K562 (cell line): ENCODE measurements at regions not wholly inside any gene's neighbourhood (a gene's known extent, or its start where the extent isn't known, plus 50 kb on each side); places are given as distances from the start of the nearest gene placed in this dataset.

ENCODE experiments used
- ELF4 ChIP-seq: fragments of 450-650 bp; formaldehyde crosslinking; IDR thresholded peaks from 2 replicates; pipeline ENCODE4 v1.4.0; 2022; ENCODE audit warnings: missing genetic modification characterization
- ESRRA ChIP-seq: fragments of 450-650 bp; IDR thresholded peaks from 2 replicates; pipeline ENCODE4 v1.6.1; 2014; ENCODE audit warnings: low read depth, mild to moderate bottlenecking, moderate library complexity, borderline replicate concordance
- LEF1 ChIP-seq: fragments of 450-650 bp; IDR thresholded peaks from 2 replicates; pipeline ENCODE4 v1.6.1; 2016; ENCODE audit warnings: mild to moderate bottlenecking
- MAZ ChIP-seq, 2 experiments: fragments of 450-650 bp in 1 of 2; sonication (generic) in 1 of 2; formaldehyde crosslinking; IDR thresholded peaks in 1 of 2; conservative IDR thresholded peaks in 1 of 2; 2 replicates each; pipeline versions ENCODE4 v1.4.0 to v1.5.0; 2020; ENCODE audit warnings: mild to moderate bottlenecking in 1 of 2, missing genetic modification reagents in 1 of 2
- NCOA4 ChIP-seq: fragments of 450-650 bp; IDR thresholded peaks from 2 replicates; pipeline ENCODE4 v1.6.1; 2018; ENCODE audit warnings: mild to moderate bottlenecking; ENCODE audit not compliant: partially characterized antibody
- RBM39 ChIP-seq: fragments of 200-400 bp; formaldehyde crosslinking; optimal IDR thresholded peaks from 2 replicates; pipeline ENCODE3; 2018; ENCODE audit warnings: low read depth, low read length
- ZFX ChIP-seq: sonication (generic); formaldehyde crosslinking; IDR thresholded peaks from 2 replicates; pipeline ENCODE4 v1.8.0; 2022; ENCODE audit warnings: mild to moderate bottlenecking, missing genetic modification reagents, moderate library complexity
- TF ChIP-seq, protein P1 (sequence below): sonication (generic); formaldehyde crosslinking; IDR thresholded peaks from 2 replicates; pipeline ENCODE4 v1.8.0; 2023; ENCODE audit warnings: mild to moderate bottlenecking, missing genetic modification reagents
- TF ChIP-seq, protein P2 (sequence below): sonication (generic); formaldehyde crosslinking; IDR thresholded peaks from 2 replicates; pipeline ENCODE4 v1.8.0; 2023; ENCODE audit warnings: mild to moderate bottlenecking, missing genetic modification reagents
- TF ChIP-seq, protein P3 (sequence below): fragments of 250-450 bp; sonication (Bioruptor Pico); IDR thresholded peaks from 2 replicates; pipeline ENCODE4 v1.4.0; 2020; ENCODE audit warnings: mild to moderate bottlenecking, moderate library complexity
- TF ChIP-seq, protein P4 (sequence below): sonication (generic); formaldehyde crosslinking; IDR thresholded peaks from 2 replicates; pipeline ENCODE4 v1.9.0; 2022; ENCODE audit warnings: mild to moderate bottlenecking, missing genetic modification reagents
- TF ChIP-seq, protein P5 (sequence below): fragments of 450-650 bp; conservative IDR thresholded peaks from 2 replicates; pipeline ENCODE4 v1.6.1; 2016; ENCODE audit warnings: missing genetic modification characterization, low read depth, mild to moderate bottlenecking, control low read depth, missing compliant biosample characterization
- TF ChIP-seq, protein P6 (sequence below): fragments of 450-650 bp; IDR thresholded peaks from one replicate; pipeline ENCODE4 v1.6.1; 2018; ENCODE audit warnings: mild to moderate bottlenecking, moderate library complexity; ENCODE audit not compliant: partially characterized antibody

DNA sequence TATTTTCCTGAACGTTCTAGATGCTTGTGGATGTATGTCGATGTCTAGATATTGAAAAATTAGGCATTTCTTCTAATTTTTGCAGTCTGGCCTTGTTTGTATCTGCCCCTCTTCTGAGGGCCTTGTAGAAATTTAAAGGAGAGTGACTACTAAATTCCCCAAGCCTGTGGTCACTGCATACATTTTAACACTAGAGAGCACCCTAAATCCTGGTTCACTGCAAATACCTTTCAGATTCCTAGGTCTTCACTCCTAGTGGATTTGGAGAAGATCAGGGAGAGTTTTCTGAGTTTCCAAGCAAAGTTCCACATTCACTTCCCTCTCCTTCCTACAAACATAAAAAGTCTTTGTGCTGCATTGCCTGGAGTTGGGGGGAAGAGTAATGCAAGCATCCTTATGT lies 1272.5 kb downstream of the OLFM4 start:
- no peak for TF ChIP-seq RBM39
- TF ChIP-seq, protein P1, sequence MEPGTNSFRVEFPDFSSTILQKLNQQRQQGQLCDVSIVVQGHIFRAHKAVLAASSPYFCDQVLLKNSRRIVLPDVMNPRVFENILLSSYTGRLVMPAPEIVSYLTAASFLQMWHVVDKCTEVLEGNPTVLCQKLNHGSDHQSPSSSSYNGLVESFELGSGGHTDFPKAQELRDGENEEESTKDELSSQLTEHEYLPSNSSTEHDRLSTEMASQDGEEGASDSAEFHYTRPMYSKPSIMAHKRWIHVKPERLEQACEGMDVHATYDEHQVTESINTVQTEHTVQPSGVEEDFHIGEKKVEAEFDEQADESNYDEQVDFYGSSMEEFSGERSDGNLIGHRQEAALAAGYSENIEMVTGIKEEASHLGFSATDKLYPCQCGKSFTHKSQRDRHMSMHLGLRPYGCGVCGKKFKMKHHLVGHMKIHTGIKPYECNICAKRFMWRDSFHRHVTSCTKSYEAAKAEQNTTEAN (CRISPR knock-in tag) = no peak
- TF ChIP-seq, protein P2, sequence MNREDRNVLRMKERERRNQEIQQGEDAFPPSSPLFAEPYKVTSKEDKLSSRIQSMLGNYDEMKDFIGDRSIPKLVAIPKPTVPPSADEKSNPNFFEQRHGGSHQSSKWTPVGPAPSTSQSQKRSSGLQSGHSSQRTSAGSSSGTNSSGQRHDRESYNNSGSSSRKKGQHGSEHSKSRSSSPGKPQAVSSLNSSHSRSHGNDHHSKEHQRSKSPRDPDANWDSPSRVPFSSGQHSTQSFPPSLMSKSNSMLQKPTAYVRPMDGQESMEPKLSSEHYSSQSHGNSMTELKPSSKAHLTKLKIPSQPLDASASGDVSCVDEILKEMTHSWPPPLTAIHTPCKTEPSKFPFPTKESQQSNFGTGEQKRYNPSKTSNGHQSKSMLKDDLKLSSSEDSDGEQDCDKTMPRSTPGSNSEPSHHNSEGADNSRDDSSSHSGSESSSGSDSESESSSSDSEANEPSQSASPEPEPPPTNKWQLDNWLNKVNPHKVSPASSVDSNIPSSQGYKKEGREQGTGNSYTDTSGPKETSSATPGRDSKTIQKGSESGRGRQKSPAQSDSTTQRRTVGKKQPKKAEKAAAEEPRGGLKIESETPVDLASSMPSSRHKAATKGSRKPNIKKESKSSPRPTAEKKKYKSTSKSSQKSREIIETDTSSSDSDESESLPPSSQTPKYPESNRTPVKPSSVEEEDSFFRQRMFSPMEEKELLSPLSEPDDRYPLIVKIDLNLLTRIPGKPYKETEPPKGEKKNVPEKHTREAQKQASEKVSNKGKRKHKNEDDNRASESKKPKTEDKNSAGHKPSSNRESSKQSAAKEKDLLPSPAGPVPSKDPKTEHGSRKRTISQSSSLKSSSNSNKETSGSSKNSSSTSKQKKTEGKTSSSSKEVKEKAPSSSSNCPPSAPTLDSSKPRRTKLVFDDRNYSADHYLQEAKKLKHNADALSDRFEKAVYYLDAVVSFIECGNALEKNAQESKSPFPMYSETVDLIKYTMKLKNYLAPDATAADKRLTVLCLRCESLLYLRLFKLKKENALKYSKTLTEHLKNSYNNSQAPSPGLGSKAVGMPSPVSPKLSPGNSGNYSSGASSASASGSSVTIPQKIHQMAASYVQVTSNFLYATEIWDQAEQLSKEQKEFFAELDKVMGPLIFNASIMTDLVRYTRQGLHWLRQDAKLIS = no peak
- TF ChIP-seq ZFX (CRISPR knock-in tag) = no peak
- TF ChIP-seq LEF1 = no peak
- TF ChIP-seq, protein P3, sequence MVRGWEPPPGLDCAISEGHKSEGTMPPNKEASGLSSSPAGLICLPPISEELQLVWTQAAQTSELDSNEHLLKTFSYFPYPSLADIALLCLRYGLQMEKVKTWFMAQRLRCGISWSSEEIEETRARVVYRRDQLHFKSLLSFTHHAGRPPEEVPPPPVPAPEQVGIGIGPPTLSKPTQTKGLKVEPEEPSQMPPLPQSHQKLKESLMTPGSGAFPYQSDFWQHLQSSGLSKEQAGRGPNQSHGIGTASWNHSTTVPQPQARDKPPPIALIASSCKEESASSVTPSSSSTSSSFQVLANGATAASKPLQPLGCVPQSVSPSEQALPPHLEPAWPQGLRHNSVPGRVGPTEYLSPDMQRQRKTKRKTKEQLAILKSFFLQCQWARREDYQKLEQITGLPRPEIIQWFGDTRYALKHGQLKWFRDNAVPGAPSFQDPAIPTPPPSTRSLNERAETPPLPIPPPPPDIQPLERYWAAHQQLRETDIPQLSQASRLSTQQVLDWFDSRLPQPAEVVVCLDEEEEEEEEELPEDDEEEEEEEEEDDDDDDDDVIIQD (CRISPR knock-in tag) = no peak
- TF ChIP-seq ESRRA = no peak
- TF ChIP-seq, protein P4, sequence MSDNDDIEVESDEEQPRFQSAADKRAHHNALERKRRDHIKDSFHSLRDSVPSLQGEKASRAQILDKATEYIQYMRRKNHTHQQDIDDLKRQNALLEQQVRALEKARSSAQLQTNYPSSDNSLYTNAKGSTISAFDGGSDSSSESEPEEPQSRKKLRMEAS (CRISPR knock-in tag) = no peak
- no peak for TF ChIP-seq ELF4
- no peak for TF ChIP-seq MAZ (CRISPR knock-in tag; conservative IDR thresholded peaks at IDR 0.05 in 1 of 2, IDR thresholded peaks at IDR 0.05 in 1 of 2)
- TF ChIP-seq, protein P5, sequence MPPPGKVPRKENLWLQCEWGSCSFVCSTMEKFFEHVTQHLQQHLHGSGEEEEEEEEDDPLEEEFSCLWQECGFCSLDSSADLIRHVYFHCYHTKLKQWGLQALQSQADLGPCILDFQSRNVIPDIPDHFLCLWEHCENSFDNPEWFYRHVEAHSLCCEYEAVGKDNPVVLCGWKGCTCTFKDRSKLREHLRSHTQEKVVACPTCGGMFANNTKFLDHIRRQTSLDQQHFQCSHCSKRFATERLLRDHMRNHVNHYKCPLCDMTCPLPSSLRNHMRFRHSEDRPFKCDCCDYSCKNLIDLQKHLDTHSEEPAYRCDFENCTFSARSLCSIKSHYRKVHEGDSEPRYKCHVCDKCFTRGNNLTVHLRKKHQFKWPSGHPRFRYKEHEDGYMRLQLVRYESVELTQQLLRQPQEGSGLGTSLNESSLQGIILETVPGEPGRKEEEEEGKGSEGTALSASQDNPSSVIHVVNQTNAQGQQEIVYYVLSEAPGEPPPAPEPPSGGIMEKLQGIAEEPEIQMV = no peak
- TF ChIP-seq, protein P6, sequence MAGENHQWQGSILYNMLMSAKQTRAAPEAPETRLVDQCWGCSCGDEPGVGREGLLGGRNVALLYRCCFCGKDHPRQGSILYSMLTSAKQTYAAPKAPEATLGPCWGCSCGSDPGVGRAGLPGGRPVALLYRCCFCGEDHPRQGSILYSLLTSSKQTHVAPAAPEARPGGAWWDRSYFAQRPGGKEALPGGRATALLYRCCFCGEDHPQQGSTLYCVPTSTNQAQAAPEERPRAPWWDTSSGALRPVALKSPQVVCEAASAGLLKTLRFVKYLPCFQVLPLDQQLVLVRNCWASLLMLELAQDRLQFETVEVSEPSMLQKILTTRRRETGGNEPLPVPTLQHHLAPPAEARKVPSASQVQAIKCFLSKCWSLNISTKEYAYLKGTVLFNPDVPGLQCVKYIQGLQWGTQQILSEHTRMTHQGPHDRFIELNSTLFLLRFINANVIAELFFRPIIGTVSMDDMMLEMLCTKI = no peak
- TF ChIP-seq NCOA4 = no peak
